HepG2 (cell line): ENCODE measurements at regions not wholly inside any gene's neighbourhood (a gene's known extent, or its start where the extent isn't known, plus 50 kb on each side); places are given as distances from the start of the nearest gene placed in this dataset.

Experiments used
- HES4 ChIP-seq: sonication (generic); formaldehyde crosslinking; IDR thresholded peaks from 2 replicates; pipeline ENCODE4 v1.9.0; 2021; ENCODE audit warnings: mild to moderate bottlenecking, missing genetic modification reagents, borderline replicate concordance
- NPAS2 ChIP-seq: sonication (generic); formaldehyde crosslinking; IDR thresholded peaks from 2 replicates; pipeline ENCODE4 v1.8.0; 2022; ENCODE audit warnings: mild to moderate bottlenecking, missing genetic modification reagents, borderline replicate concordance
- SMAD3 ChIP-seq: sonication (generic); formaldehyde crosslinking; IDR thresholded peaks from 2 replicates; pipeline ENCODE4 v1.4.0; 2020; ENCODE audit warnings: missing genetic modification reagents
- XRCC5 ChIP-seq: fragments of 200-400 bp; formaldehyde crosslinking; optimal IDR thresholded peaks from 2 replicates; pipeline ENCODE3; 2017; ENCODE audit warnings: mild to moderate bottlenecking, low read length
- ZNF607 ChIP-seq: sonication (generic); formaldehyde crosslinking; IDR thresholded peaks from 2 replicates; pipeline ENCODE4 v1.5.1; 2020; ENCODE audit warnings: missing genetic modification reagents, mild to moderate bottlenecking, borderline replicate concordance
- TF ChIP-seq, protein P1 (sequence below): sonication (generic); formaldehyde crosslinking; IDR thresholded peaks from 2 replicates; pipeline ENCODE4 v1.4.0; 2020; ENCODE audit warnings: missing genetic modification reagents
- TF ChIP-seq, protein P2 (sequence below): sonication (generic); formaldehyde crosslinking; IDR thresholded peaks from 2 replicates; pipeline ENCODE4 v1.5.0; 2020; ENCODE audit warnings: mild to moderate bottlenecking, missing genetic modification reagents
- TF ChIP-seq, protein P3 (sequence below): sonication (generic); formaldehyde crosslinking; IDR thresholded peaks from 2 replicates; pipeline ENCODE4; 2020; ENCODE audit warnings: missing genetic modification reagents, mild to moderate bottlenecking, borderline replicate concordance
- TF ChIP-seq, protein P4 (sequence below): IDR thresholded peaks from 2 replicates; pipeline ENCODE4 v1.6.1; 2016; ENCODE audit warnings: low read depth, control low read depth

DNA sequence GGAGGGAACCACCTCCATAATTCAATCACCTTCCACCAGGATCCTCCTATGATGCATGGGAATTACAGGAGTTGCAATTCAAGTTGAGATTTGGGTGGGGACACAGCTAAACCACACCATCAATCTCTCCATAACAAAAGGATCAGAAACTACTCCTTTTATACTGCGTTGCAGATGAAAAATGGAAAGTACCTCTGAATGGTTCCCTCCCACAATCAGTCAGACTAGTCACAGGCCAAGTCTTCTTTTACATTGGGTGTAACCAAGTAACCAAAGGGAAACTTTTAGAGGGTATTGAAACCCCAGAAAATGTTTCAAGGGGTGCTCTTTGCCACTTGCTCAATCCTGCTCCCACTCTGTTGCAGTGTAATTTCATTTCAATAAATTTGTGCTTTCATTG lies 504.3 kb upstream of the CNTN3 start (continued):
- TF ChIP-seq, protein P1, sequence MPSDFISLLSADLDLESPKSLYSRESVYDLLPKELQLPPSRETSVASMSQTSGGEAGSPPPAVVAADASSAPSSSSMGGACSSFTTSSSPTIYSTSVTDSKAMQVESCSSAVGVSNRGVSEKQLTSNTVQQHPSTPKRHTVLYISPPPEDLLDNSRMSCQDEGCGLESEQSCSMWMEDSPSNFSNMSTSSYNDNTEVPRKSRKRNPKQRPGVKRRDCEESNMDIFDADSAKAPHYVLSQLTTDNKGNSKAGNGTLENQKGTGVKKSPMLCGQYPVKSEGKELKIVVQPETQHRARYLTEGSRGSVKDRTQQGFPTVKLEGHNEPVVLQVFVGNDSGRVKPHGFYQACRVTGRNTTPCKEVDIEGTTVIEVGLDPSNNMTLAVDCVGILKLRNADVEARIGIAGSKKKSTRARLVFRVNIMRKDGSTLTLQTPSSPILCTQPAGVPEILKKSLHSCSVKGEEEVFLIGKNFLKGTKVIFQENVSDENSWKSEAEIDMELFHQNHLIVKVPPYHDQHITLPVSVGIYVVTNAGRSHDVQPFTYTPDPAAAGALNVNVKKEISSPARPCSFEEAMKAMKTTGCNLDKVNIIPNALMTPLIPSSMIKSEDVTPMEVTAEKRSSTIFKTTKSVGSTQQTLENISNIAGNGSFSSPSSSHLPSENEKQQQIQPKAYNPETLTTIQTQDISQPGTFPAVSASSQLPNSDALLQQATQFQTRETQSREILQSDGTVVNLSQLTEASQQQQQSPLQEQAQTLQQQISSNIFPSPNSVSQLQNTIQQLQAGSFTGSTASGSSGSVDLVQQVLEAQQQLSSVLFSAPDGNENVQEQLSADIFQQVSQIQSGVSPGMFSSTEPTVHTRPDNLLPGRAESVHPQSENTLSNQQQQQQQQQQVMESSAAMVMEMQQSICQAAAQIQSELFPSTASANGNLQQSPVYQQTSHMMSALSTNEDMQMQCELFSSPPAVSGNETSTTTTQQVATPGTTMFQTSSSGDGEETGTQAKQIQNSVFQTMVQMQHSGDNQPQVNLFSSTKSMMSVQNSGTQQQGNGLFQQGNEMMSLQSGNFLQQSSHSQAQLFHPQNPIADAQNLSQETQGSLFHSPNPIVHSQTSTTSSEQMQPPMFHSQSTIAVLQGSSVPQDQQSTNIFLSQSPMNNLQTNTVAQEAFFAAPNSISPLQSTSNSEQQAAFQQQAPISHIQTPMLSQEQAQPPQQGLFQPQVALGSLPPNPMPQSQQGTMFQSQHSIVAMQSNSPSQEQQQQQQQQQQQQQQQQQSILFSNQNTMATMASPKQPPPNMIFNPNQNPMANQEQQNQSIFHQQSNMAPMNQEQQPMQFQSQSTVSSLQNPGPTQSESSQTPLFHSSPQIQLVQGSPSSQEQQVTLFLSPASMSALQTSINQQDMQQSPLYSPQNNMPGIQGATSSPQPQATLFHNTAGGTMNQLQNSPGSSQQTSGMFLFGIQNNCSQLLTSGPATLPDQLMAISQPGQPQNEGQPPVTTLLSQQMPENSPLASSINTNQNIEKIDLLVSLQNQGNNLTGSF (CRISPR knock-in tag): no peak
- no peak for TF ChIP-seq HES4
- no peak for TF ChIP-seq XRCC5
- no peak for TF ChIP-seq ZNF607
- TF ChIP-seq, protein P2, sequence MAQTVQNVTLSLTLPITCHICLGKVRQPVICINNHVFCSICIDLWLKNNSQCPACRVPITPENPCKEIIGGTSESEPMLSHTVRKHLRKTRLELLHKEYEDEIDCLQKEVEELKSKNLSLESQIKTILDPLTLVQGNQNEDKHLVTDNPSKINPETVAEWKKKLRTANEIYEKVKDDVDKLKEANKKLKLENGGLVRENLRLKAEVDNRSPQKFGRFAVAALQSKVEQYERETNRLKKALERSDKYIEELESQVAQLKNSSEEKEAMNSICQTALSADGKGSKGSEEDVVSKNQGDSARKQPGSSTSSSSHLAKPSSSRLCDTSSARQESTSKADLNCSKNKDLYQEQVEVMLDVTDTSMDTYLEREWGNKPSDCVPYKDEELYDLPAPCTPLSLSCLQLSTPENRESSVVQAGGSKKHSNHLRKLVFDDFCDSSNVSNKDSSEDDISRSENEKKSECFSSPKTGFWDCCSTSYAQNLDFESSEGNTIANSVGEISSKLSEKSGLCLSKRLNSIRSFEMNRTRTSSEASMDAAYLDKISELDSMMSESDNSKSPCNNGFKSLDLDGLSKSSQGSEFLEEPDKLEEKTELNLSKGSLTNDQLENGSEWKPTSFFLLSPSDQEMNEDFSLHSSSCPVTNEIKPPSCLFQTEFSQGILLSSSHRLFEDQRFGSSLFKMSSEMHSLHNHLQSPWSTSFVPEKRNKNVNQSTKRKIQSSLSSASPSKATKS (CRISPR knock-in tag): no peak
- TF ChIP-seq, protein P3, sequence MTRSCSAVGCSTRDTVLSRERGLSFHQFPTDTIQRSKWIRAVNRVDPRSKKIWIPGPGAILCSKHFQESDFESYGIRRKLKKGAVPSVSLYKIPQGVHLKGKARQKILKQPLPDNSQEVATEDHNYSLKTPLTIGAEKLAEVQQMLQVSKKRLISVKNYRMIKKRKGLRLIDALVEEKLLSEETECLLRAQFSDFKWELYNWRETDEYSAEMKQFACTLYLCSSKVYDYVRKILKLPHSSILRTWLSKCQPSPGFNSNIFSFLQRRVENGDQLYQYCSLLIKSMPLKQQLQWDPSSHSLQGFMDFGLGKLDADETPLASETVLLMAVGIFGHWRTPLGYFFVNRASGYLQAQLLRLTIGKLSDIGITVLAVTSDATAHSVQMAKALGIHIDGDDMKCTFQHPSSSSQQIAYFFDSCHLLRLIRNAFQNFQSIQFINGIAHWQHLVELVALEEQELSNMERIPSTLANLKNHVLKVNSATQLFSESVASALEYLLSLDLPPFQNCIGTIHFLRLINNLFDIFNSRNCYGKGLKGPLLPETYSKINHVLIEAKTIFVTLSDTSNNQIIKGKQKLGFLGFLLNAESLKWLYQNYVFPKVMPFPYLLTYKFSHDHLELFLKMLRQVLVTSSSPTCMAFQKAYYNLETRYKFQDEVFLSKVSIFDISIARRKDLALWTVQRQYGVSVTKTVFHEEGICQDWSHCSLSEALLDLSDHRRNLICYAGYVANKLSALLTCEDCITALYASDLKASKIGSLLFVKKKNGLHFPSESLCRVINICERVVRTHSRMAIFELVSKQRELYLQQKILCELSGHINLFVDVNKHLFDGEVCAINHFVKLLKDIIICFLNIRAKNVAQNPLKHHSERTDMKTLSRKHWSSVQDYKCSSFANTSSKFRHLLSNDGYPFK (CRISPR knock-in tag): no peak
- TF ChIP-seq, protein P4, sequence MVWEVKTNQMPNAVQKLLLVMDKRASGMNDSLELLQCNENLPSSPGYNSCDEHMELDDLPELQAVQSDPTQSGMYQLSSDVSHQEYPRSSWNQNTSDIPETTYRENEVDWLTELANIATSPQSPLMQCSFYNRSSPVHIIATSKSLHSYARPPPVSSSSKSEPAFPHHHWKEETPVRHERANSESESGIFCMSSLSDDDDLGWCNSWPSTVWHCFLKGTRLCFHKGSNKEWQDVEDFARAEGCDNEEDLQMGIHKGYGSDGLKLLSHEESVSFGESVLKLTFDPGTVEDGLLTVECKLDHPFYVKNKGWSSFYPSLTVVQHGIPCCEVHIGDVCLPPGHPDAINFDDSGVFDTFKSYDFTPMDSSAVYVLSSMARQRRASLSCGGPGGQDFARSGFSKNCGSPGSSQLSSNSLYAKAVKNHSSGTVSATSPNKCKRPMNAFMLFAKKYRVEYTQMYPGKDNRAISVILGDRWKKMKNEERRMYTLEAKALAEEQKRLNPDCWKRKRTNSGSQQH (CRISPR knock-in tag): no peak
- TF ChIP-seq NPAS2 (CRISPR knock-in tag): no peak
- no peak for TF ChIP-seq SMAD3 (CRISPR knock-in tag)
